T-helper 1 cell treated with Interleukin-12 subunit alpha and Interleukin-12 subunit beta and Interleukin-4 antibody, amounts not matched to agents 30 ng/mL and 1 ng/mL, for 36 hours (primary cell): ENCODE measurements at regions not wholly inside any gene's neighbourhood (a gene's known extent, or its start where the extent isn't known, plus 50 kb on each side); places are given as distances from the start of the nearest gene placed in this dataset.

Experiments used
- intact Hi-C: fragments of 100-400 bp; cut with micrococcal nuclease; formaldehyde crosslinking; loops from one replicate; pipeline ENCODE4 v1.15.1; 2024

DNA sequence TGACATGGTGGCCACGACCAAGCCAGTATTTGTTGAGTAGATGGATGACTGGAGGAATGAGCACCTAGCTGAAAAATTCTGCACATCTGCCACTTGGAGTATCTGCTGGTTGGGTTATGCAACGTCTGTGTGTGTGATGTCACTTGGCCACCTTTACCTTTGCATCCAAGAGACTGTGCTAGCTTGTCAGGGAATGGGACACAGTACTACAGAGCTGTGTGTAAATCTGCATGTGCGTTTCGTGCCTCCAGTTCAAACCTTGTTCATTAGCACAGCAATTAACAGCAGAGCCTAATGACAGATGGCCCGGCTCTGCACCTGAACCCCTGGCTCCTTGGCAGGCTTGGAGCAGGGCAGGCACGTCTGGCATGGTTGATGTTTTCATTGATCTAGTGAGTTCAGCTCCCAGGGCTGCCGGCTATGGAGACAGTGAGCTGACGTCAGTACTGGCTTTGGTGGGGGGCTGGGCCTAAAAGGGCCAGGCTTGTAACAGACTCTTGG, 188.4 kb upstream of the NAV2 start:
- intact Hi-C loops: no loop called here

DNA sequence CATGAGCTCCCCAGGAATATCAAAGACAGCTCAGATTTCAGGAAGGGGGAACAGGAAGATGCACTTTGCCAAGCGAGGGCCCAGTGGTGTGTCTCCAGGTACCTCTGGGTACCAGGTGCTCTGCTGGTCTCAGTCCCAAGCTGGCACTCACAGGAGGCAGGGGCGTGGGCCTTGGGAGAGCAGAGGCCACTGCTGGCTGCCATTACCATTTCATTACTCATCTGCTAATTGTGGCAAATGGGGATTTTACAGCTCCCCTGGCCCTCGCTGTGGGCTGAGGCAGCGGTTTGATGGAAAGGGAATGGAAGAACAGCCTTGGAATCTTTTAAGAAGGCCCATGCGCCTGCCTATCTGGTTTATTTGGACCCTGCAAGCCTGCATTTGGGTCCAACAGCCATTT, 192.0 kb upstream of the NAV2 start:
- intact Hi-C loops: no loop called here

DNA sequence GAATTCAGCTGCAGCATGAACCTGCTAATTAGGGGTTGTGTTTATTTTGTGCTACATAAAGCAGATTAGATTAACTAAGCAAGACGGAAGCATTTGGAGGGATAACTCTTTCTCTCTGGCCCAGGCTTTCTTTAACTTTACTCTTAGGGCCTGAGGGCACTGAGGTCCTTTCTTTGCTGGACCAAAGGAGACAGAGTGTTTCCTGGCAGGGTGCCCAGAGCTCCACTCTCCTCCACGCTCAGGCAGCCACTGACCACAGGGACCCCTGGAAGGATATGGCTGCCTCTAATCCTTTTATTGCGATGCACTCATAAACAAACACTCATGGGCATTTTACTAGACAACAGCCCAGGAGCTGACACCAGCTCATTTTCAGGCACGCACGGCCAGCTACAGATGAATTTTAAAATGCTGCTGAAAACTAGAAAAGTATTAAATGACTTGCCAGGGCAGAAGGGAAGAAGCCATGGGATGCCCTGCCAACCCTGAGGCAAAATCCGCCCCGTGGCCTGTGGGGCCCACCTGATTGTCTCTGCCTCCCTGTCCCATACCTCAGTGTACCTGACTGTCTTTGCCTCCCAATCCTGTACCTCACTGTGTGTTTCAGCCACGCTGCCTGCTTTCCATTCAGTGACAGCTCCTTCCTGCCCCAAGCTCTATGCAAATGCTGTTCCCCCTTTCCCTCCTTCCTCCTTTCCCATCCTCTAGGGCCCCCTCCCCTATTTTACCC, 192.6 kb upstream of the NAV2 start:
- intact Hi-C loops: no loop called here

DNA sequence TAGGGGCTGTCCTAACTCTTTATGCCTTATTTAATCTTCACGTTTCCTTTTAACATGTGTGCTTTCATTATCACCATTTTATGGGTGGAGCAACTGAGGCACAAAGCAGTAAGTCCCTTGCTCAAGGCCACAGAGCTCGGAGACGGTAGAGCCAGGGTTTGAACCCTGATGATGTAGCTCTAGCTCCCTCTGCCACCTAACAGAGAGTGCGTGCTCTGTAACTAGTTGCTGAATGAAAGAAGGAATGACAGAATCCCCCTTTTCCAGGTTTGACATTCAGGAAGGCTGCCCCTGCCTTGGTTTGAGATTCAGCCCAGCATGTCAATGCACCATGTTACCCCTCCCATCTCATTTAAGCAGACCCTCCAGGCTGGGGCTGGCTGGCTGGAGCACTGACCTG, 193.3 kb upstream of the NAV2 start:
- intact Hi-C loops: no loop called here

DNA sequence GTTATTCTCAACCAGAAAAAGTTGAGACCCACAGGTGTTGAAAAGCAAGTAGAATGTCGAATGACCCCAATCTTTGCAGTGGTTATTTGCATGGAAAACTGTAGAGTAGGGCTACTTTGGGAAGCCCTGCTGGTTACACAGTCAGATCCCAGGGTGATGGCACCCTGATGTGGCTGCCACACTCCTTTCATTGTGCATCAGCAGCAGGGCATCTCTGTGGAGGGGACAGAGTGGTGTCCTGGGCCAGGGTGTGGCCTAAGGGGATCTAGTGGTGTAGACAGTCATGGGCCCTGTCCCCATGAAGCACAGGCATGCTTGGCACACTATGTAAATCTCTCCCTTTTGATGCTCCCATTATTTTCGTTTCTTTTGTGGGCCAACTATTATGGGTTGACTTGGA, 199.4 kb upstream of the NAV2 start:
- intact Hi-C loops: no loop called here

DNA sequence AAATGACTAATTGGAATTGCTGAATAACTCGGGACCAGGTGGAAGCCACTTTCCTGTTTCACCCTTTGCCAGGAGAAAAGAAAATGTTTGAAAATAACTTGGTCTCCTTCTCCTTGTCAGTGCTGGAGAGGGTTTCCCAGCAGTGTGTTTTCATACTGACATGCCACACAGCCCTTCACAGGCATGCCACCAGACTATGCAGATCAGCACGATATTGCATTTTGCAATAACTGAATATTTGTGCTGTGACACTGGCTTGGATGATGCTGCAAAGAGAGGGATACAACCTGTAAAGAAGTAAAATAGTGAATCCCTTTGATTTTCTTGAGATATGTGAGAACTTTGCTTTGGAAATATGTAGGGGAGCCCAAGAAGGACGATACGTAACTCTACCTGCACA, 200.0 kb upstream of the NAV2 start:
- intact Hi-C loops: no loop called here

DNA sequence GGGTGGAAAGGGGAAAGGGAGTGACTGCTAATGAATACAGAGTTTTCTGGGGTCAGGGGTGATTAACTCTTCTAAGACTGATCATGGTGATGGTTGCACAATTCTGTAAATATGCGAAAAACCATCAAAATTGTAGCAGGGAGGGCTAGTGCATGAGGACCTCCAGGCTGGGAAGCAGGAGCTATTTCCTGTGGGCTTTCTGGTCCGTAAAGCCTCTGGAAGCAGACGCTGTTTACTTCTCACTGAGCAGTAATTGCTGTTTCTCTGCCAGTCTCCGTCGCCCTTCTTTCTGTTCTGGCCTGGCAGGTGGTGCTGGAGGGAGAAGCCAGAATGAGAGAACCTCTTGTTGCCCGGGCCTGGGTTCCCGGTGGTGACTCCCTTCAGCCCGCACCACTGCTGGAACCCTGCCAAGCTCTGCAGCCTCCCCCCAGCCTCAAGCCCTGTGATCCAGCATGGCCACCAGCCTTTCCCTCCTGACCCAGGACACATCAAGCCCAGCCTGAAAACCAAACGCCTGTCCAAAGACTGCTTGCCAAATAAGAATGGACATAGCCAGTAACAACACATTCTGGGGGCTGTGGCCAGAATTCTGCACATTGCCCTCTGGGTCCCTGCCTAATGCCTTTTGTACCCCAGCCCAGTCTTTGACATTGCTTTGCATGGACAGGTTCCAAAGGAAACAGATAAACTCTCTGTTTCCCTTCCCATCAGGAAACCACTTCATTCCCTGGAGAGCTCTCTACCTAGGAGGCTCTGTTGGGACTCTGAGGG, 201.0 kb upstream of the NAV2 start:
- intact Hi-C loops: no loop called here

DNA sequence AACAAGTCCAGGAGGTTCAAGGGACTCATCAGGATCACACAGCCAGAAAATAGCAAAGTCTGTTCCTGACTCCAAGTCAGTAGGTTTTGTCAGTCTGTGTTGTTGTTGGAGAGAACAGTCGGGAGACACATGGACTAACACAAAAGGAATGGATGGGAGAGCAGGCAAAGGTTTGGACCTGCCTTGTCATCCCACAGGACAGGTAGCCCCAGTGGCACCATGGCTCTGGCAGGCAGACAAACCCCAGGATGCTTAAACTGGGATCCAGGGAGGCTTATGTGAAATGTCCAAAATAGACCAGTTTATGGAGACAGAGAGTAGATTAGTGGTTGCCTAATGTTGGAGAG, 201.6 kb upstream of the NAV2 start:
- intact Hi-C loops: no loop called here

DNA sequence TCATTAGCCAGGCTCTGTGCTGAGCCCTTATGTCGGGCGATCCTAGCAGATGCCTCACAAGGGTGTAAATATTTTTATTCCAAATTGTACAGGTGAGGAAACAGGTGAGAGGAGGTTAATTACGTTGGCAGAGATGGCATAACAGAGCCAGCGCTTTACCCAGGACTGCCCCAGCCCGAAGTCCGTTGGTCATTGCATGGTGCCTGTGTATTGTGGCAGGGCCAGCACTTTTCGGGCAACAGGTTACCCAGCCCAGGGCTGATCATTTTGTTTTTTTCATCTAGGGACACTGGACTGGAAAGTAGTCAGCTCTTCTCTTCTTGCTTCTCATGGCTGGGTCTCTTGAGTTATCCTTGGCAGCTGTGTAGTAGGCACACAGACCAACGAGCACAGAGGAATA, 202.2 kb upstream of the NAV2 start:
- intact Hi-C loops: no loop called here

DNA sequence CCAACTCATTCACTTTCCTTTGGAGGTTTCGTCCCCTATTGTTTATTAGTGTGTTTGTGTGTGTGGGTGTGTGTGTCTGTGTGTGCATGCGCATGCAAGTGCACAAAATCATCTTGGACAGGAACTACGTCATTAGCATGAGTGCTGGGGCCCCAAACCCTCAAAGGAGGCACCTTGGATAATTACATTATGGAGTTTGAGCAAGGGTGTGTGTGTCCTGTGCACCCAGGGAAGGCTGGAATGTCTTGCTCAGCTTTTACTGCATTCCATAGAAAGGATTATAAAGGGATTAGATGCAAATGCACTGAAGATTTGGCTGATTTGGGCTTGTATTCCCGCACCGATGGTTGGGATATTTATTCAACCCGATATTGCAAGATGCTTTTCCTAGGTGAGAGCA, 203.4 kb upstream of the NAV2 start:
- intact Hi-C loops: no loop called here

DNA sequence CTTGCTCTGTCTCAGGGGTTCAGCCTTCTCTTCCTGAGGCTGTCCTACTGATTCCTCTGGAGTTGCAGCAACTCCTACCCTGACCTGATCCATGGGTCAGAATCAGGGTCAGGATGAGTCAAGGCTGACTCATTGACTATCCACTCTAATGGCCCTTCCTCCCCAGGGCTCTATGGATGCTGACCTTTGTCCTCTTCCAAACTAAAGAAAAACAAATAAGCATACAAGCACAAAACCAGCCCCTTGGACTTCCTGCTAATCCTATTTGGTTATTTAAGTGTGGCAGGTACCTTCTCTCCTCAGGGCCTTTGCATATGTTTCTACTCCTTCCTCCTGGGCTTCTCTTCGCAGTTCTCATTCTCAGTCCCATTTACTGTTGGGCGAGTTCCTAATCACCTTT, 204.5 kb upstream of the NAV2 start:
- intact Hi-C loops: no loop called here

DNA sequence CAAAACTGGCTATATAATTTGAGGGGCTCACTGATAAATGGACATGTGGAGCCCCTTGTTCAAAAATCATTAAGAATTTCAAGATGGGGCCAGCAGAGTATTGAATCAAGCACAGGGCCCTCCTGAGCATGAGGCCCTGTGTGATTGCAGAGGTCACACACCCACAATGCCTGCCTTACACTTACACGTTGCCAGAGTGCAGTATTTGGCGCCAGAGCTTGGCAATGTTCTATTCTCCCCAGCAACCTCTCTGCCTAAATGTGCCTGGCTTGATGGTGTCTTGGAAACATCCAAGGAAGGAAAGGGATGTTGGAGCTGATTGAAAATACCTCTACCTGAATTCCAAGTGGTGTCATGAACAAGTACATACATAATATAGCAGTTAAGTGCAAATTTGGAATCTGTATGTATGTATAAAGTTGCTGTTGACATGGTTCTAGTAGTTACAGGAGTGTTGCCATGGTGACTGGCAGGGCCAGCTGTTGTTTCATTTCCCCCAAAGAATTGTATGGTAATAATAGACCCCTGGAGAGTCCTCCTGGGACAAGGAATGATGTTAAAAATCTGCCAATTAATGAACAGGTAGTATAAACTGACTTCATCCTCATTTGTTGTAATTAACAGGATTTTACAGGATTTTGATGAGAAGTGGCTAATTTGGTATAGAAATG, 205.7 kb upstream of the NAV2 start:
- intact Hi-C loops: no loop called here

DNA sequence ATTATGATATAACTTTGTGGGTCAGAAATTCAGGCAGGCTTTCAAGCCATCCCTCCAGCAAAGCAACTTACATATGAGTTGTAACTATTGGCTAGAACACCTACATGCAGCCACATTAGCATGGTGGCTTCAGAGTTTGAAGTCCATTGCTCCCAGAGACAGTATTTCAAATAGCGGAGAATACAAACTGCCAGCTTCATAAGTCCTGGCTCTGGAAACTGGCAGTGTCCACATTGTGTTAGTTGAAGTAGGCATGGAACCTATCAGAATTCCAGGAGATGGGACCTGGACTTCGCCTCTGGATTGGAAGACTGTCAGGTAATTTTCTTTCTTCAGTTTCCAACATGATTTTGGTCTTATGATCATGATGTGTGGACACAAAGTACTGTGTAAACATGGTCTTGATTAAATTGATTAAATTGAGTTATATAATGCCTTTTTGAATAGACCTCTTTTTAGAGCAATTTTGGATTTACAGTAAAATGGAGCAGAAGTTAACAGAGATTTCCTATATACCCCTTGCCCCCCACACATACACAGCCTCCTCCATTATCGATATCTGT, 209.9 kb upstream of the NAV2 start:
- intact Hi-C loops: no loop called here

DNA sequence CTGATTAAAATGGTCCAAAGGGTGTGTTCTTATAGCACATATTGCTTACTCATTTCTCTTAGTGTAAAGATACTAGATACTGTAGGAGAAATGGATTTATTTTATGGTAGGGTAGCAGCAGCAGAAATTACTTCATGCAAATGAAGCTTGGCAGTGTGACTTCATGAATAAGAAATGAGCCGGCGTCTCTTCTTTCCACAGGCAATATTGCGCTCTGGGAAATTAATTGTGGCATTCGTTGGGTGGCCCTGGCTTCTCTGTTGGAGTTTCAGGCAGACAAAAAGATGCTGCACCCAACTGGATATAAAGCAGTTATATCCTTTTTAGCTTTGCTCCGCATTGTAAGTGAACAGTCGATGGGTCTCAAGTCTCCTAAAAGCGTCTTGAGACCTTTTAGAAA, 211.0 kb upstream of the NAV2 start:
- intact Hi-C loops: no loop called here

DNA sequence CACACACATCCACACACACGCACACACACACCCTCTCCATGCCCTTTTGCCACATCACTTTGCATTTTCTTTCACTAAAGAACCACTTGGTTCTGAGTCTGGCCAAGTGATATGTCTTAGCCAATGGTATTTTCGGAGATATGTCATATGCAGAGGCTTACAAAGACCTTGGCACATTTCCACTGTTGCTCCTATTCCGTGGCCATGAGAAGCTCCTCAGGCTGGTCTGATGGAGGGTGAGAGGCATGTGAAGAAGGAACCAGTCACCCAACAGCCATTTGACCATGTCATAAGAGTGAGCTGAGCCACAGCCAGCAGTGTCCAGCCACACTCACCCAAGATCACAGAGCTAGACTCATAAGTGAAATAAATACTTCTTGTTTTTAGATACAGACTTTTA, 212.6 kb upstream of the NAV2 start:
- intact Hi-C loops: no loop called here

DNA sequence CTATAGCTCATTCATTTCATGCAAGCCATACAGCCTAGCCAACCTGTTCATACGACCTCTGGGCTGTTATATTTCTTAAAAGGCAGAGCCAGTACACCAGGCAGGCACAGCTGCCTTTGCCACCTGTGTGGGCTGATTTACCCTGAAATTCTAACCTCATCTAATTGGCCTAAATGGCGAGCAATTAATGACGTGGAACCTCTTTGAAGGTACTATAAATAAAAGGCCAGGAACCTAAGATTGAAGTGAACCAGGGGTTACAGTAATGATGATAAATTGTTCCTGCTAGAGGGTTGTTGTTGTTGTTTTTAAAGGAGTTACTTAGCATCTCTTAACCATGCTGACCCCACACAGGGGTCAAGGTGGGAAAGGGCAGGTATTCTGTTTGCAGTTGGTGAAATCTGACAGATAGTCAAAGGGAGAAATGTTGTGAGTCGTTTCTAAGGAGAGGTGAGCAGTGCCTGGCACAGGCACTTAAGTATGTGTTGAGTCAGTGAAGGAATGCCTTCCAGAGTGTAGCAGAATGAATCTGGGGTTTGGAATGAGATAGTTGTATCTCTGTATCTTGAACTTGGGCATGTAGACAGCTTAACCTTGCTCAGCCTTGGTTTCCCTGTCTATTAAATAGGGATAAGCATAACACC, 213.5 kb upstream of the NAV2 start:
- intact Hi-C loops: no loop called here

DNA sequence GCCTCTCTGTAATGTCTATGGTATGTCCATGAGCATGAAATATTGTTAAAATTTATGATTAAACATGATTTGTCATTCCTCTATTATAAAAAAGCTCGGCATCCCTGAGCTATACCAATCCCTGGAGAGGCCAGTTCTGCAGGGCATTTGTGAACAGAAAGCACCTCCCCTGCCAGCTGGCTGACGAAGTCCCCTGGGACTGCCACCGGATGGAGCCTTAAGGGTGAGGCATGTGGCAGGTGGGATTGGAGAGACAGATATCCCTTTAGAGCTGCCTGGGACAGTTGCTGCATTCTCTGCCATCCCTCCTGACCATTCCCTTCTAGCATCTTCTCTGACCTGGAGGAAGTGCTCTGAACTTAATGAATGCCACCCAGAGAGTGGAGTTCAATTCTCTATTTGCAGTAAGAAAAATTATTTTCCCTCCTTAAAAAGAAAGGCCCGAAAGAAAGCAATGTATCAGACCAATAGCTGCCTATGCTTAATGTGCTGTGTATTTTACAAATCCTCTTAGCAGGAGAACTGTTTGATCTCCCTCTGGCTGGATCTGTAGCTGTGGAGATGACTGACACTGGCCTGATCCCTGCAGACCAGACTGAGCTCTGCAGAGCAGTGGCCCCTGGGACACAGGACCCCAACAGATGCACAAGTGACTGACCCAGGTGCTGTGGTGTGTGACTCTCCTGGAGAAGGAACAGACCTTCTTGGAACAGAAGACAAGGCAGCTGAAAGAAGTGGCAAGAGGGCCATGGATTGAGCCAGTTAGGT, 219.0 kb upstream of the NAV2 start:
- intact Hi-C loops: no loop called here

DNA sequence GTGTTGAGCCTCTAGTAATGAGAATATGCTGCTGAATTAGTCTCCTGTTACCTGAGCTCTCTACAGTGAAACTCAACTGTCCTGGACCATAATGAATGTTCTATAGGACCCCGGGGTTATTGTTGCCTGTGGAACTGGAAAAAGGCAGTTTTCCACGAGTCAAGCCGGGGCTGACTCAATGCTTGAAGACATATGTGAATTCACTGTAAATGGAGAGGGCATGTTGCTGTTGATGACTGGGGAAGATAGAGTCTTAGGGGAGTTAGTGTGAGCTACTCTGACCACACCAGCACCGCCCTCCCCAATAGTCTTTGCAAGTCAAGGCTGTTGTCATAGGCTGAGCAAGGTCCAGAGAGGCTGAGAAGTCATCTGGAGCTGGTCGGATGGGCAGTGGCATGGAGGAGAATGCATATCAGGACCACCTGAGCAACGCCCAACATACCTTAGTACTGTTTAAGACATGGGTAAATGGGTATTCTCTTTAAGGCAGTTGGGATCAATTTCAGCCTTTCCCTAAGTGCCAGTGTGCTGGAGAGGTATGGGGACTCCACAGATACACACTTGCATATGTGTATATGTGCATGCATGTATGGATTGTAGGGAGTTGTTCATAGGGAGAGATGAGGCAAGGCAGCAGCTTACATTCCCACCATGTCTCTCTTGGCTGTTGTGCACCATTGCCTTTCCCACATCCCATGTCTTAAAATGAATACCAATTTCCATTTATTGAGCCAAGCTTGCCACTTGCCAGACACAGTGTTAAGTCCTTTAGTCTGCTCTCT, 230.1 kb upstream of the NAV2 start:
- intact Hi-C loops: no loop called here

DNA sequence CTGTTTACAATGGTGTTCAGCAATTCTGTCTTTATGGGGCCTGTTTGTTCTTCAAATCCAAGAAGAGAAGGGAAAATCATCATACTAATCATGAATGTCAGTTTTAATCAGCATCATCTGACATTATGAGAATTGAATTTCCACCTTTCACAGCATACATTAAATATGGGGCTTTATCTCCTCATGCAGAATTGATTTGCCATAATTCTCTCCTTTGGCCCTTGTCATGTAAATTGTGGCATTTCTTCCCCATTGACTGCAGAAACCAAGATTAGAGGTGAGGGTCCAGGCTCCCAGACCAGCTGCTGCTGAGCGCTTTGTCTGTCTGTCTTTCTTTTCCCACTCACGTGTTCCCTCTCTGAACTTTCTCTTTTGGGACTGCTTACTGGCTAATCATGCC, 232.1 kb upstream of the NAV2 start:
- intact Hi-C loops: no loop called here

DNA sequence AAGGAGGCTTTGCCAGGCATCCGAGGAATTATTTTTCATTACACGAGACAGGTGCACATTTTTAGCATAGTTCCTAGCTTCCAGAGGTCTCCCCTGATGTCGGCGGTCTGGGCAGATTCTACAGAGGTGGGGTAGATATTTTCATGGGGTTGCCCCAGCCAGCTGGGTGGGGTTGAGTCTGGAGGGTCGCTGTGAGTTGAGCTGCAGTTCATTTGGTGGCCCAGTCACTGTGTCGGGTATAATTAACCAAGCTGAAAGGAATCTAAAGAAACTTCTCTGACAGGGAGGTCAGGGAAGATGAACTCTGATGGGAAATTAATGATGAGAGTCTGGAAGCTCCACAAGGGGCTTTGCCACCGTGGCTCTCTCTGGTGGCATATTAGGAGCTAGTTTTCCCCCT, 233.7 kb upstream of the NAV2 start:
- intact Hi-C loops: no loop called here
